K562 (cell line): ENCODE measurements at regions not wholly inside any gene's neighbourhood (a gene's known extent, or its start where the extent isn't known, plus 50 kb on each side); places are given as distances from the start of the nearest gene placed in this dataset.

Experiments
- CBX3 ChIP-seq, 2 experiments: IDR thresholded peaks; 1 replicate in 1 of 2; 2 replicates in 1 of 2; pipeline ENCODE4 v1.6.1; 2012; ENCODE audit warnings: inconsistent platforms in 2 of 2, low read length in 2 of 2, borderline replicate concordance in 1 of 2, control low read depth in 1 of 2
- MYBL2 ChIP-seq, 2 experiments: fragments of 450-650 bp in 1 of 2; sonication (generic) in 1 of 2; formaldehyde crosslinking in 1 of 2; IDR thresholded peaks; 2 replicates each; pipeline versions ENCODE4 v1.6.1 to v1.8.1; 2017 to 2022; ENCODE audit warnings: borderline replicate concordance in 1 of 2, inconsistent platforms in 1 of 2, low read depth in 1 of 2, mild to moderate bottlenecking in 1 of 2, missing genetic modification reagents in 1 of 2, moderate library complexity in 1 of 2
- TCF7 ChIP-seq: sonication (generic); IDR thresholded peaks from 2 replicates; pipeline ENCODE4 v1.6.1; 2016; ENCODE audit warnings: antibody characterized with exemption, borderline replicate concordance
- YY1 ChIP-seq, 3 experiments: IDR thresholded peaks; 2 replicates each; pipeline ENCODE4 v1.6.1; 2011; ENCODE audit warnings: low read length in 2 of 3, mild to moderate bottlenecking in 2 of 3, moderate library complexity in 2 of 3, borderline replicate concordance in 1 of 3, control low read depth in 1 of 3, low read depth in 1 of 3; ENCODE audit not compliant: insufficient read depth in 3 of 3, insufficient replicate concordance in 2 of 3, control insufficient read depth in 1 of 3, insufficient read length in 1 of 3; ENCODE audit errors: extremely low read depth in 1 of 3
- TF ChIP-seq, protein P1 (sequence below): sonication (generic); formaldehyde crosslinking; IDR thresholded peaks from 2 replicates; pipeline ENCODE4 v1.8.0; 2022; ENCODE audit warnings: mild to moderate bottlenecking, low read depth, missing genetic modification reagents
- TF ChIP-seq, protein P2 (sequence below), 2 experiments: IDR thresholded peaks in 1 of 2; conservative IDR thresholded peaks in 1 of 2; 2 replicates each; pipeline ENCODE4 v1.6.1; 2016; ENCODE audit warnings: low read depth in 2 of 2, mild to moderate bottlenecking in 1 of 2, missing compliant biosample characterization in 1 of 2, missing genetic modification characterization in 1 of 2, moderate library complexity in 1 of 2
- TF ChIP-seq, protein P3 (sequence below): fragments of 250-450 bp; sonication (Bioruptor Pico); IDR thresholded peaks from 2 replicates; pipeline ENCODE4 v1.9.0; 2021; ENCODE audit warnings: mild to moderate bottlenecking

DNA sequence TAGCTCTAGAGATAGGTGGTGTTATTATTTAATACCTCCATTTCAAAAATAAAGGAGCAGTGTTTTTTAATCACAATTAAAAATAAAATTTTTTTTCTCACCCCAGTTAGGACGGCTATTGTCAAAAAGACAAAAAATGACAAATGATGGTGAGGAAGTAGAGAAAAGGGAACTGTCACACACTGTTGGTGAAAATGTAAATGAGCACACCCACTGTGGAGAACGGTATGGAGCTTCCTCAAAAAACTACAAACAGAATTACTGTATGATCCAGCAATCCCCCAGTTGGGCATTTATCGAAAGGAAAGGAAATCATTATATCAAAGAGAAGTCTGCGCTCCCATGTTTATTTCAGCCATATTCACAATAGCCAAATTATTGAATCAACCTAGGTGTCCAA lies 148.7 kb upstream of the NR5A2 start:
- TF ChIP-seq YY1 (IDR thresholded peaks at IDR 0.05; ENCODE audit: borderline replicate concordance in 1 of 3, control insufficient read depth in 1 of 3, extremely low read depth in 1 of 3, insufficient read depth in 3 of 3, insufficient read length in 1 of 3, insufficient replicate concordance in 2 of 3, low read depth in 1 of 3, low read length in 2 of 3), result no peak
- no peak for TF ChIP-seq MYBL2 (IDR thresholded peaks at IDR 0.05; ENCODE audit: low read depth)
- no peak for TF ChIP-seq MYBL2 (CRISPR knock-in tag; IDR thresholded peaks at IDR 0.05; ENCODE audit: borderline replicate concordance)
- no peak for TF ChIP-seq TCF7
- no peak for TF ChIP-seq CBX3 (IDR thresholded peaks at IDR 0.05; ENCODE audit: borderline replicate concordance in 1 of 2, low read length in 2 of 2)
- TF ChIP-seq, protein P1, sequence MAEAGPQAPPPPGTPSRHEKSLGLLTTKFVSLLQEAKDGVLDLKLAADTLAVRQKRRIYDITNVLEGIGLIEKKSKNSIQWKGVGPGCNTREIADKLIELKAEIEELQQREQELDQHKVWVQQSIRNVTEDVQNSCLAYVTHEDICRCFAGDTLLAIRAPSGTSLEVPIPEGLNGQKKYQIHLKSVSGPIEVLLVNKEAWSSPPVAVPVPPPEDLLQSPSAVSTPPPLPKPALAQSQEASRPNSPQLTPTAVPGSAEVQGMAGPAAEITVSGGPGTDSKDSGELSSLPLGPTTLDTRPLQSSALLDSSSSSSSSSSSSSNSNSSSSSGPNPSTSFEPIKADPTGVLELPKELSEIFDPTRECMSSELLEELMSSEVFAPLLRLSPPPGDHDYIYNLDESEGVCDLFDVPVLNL (CRISPR knock-in tag), result no peak
- TF ChIP-seq, protein P2, sequence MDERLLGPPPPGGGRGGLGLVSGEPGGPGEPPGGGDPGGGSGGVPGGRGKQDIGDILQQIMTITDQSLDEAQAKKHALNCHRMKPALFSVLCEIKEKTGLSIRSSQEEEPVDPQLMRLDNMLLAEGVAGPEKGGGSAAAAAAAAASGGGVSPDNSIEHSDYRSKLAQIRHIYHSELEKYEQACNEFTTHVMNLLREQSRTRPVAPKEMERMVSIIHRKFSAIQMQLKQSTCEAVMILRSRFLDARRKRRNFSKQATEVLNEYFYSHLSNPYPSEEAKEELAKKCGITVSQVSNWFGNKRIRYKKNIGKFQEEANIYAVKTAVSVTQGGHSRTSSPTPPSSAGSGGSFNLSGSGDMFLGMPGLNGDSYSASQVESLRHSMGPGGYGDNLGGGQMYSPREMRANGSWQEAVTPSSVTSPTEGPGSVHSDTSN (CRISPR knock-in tag; IDR thresholded peaks at IDR 0.05; ENCODE audit: low read depth), result no peak
- TF ChIP-seq, protein P2 (tag; conservative IDR thresholded peaks at IDR 0.05; ENCODE audit: low read depth), result no peak
- TF ChIP-seq, protein P3, sequence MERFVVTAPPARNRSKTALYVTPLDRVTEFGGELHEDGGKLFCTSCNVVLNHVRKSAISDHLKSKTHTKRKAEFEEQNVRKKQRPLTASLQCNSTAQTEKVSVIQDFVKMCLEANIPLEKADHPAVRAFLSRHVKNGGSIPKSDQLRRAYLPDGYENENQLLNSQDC (CRISPR knock-in tag), result no peak
